ENCODE measurements at regions not wholly inside any gene's neighbourhood (a gene's known extent, or its start where the extent isn't known, plus 50 kb on each side); places are given as distances from the start of the nearest gene placed in this dataset.

GRCh38 chr7:94301024-94301586 is 93.6 kb upstream of the COL1A2 start:
- Histone ChIP-seq H3K36me3 (no peaks in the 10 kb centered on the region), H3K4me1 (peaks cover 50 to 85% (median 53%) of the 10 kb centered on the region in 3 donors), H3K9me3 (no peaks in the 10 kb centered on the region), H3K27me3 (no peaks in the 10 kb centered on the region), H3K4me3 (no peak overlapping the region), H3K27ac (peak overlapping the region; percentile 82 to 98 (median 89))
- peak; percentile 86 for ATAC-seq
- TF ChIP-seq, protein P1, sequence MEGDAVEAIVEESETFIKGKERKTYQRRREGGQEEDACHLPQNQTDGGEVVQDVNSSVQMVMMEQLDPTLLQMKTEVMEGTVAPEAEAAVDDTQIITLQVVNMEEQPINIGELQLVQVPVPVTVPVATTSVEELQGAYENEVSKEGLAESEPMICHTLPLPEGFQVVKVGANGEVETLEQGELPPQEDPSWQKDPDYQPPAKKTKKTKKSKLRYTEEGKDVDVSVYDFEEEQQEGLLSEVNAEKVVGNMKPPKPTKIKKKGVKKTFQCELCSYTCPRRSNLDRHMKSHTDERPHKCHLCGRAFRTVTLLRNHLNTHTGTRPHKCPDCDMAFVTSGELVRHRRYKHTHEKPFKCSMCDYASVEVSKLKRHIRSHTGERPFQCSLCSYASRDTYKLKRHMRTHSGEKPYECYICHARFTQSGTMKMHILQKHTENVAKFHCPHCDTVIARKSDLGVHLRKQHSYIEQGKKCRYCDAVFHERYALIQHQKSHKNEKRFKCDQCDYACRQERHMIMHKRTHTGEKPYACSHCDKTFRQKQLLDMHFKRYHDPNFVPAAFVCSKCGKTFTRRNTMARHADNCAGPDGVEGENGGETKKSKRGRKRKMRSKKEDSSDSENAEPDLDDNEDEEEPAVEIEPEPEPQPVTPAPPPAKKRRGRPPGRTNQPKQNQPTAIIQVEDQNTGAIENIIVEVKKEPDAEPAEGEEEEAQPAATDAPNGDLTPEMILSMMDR (IDR thresholded peaks at IDR 0.05) = peak in 1 of 4 experiments; percentile 33
- TF ChIP-seq POLR2AphosphoS5 (IDR thresholded peaks at IDR 0.05) (peak; percentile 75), POLR2A (IDR thresholded peaks at IDR 0.05) (no peak)
- WGBS, 2 donors (ENCODE audit: low coverage in 1 of 2) = 3 to 30% methylated on average over 4 of the region's 6 CpGs

GRCh38 chr7:94303118-94303517 is 91.6 kb upstream of the COL1A2 start:
- 26 to 48% methylated on average over 4 of the region's 4 CpGs for WGBS, 2 donors (ENCODE audit: low coverage in 1 of 2)
- Histone ChIP-seq H3K36me3 (no peaks in the 10 kb centered on the region), H3K4me3 (no peak overlapping the region), H3K4me1 (peaks cover 36 to 66% (median 37%) of the 10 kb centered on the region in 3 donors), H3K27ac (peak overlapping the region; percentile 68 to 90 (median 85)), H3K9me3 (no peaks in the 10 kb centered on the region), H3K27me3 (no peaks in the 10 kb centered on the region)
- no peak for TF ChIP-seq EP300 (IDR thresholded peaks at IDR 0.05)
- TF ChIP-seq POLR2AphosphoS5 (IDR thresholded peaks at IDR 0.05) = no peak
- TF ChIP-seq, protein P1 (IDR thresholded peaks at IDR 0.05) = no peak
- no peak for TF ChIP-seq POLR2A (IDR thresholded peaks at IDR 0.05)
- ATAC-seq = no peak

- peaks cover 32 to 61% (median 35%) of the 10 kb centered on the region in 3 donors for H3K4me1 ChIP-seq
- H3K27me3 ChIP-seq = no peaks in the 10 kb centered on the region
- 2 to 3% methylated on average over 5 to 7 of the region's 7 CpGs for WGBS, 2 donors (ENCODE audit: low coverage in 1 of 2)
- no peaks in the 10 kb centered on the region for H3K36me3 ChIP-seq
- peak overlapping the region; percentile 68 to 90 (median 85) for H3K27ac ChIP-seq
- H3K4me3 ChIP-seq = no peak overlapping the region
- peak; percentile 45 for ATAC-seq
- TF ChIP-seq POLR2AphosphoS5 (IDR thresholded peaks at IDR 0.05) (peak; percentile 51), EP300 (IDR thresholded peaks at IDR 0.05) (no peak)
- no peaks in the 10 kb centered on the region for H3K9me3 ChIP-seq
Observed at GRCh38 chr7:94303695-94304094, 91.0 kb upstream of the COL1A2 start.

DNA sequence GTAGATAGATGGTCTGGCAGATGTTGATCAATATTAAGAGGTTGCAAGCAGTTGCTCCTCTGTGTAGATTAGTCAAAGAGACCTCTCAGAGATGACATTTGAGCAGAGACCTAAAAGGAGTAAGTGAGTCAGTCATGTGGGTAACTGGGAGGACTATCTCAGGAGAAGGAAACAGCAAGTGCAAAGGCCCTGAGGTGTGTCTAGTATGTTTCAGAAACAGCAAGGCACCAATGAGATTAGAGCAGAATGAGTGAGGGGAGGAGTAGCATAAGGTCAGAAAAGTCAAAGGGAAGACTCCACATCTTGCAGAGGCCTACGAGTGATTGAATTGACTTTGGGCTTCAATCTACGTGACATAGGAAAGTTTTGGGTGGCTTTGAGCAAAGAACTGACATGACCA is 89.8 kb upstream of the COL1A2 start:
- WGBS, 2 donors (ENCODE audit: low coverage in 1 of 2) = 69 to 83% methylated on average over 2 of the region's 2 CpGs
- Histone ChIP-seq H3K36me3 (no peaks in the 10 kb centered on the region), H3K27me3 (no peaks in the 10 kb centered on the region), H3K4me1 (peaks cover 21 to 49% (median 35%) of the 10 kb centered on the region in 3 donors), H3K9me3 (no peaks in the 10 kb centered on the region), H3K27ac (peak overlapping the region in 2 of 4 donors; percentile 82 to 88), H3K4me3 (no peak overlapping the region)
- no peak for ATAC-seq
- TF ChIP-seq EP300 (IDR thresholded peaks at IDR 0.05) = no peak

GRCh38 chr7:94305836-94306235 is 88.9 kb upstream of the COL1A2 start:
- TF ChIP-seq POLR2A (IDR thresholded peaks at IDR 0.05) = no peak
- TF ChIP-seq, protein P1 (IDR thresholded peaks at IDR 0.05) = no peak
- TF ChIP-seq EP300 (IDR thresholded peaks at IDR 0.05) = no peak
- no peak for TF ChIP-seq POLR2AphosphoS5 (IDR thresholded peaks at IDR 0.05)
- no peaks in the 10 kb centered on the region for H3K27me3 ChIP-seq
- no peak overlapping the region for H3K4me3 ChIP-seq
- peaks cover 14 to 39% (median 26%) of the 10 kb centered on the region in 3 donors for H3K4me1 ChIP-seq
- ATAC-seq = no peak
- no peaks in the 10 kb centered on the region for H3K36me3 ChIP-seq
- H3K9me3 ChIP-seq = no peaks in the 10 kb centered on the region
- 62 to 84% methylated on average over 3 of the region's 3 CpGs for WGBS, 2 donors (ENCODE audit: low coverage in 1 of 2)
- H3K27ac ChIP-seq = no peak overlapping the region

GRCh38 chr7:94307399-94308048 is 87.2 kb upstream of the COL1A2 start:
- Histone ChIP-seq H3K4me3 (no peak overlapping the region), H3K27me3 (no peaks in the 10 kb centered on the region), H3K9me3 (no peaks in the 10 kb centered on the region), H3K27ac (no peak overlapping the region), H3K4me1 (peaks cover 9 to 22% (median 11%) of the 10 kb centered on the region in 3 donors), H3K36me3 (no peaks in the 10 kb centered on the region)
- WGBS, 2 donors (ENCODE audit: low coverage in 1 of 2) = 90 to 93% methylated on average over 3 to 4 of the region's 4 CpGs
- no peak for ATAC-seq
- TF ChIP-seq POLR2A (IDR thresholded peaks at IDR 0.05) = no peak
- no peak for TF ChIP-seq EP300 (IDR thresholded peaks at IDR 0.05)
- no peak for TF ChIP-seq POLR2AphosphoS5 (IDR thresholded peaks at IDR 0.05)
- TF ChIP-seq, protein P1 (IDR thresholded peaks at IDR 0.05) = no peak
